ENCODE measurements at regions not wholly inside any gene's neighbourhood (a gene's known extent, or its start where the extent isn't known, plus 50 kb on each side); places are given as distances from the start of the nearest gene placed in this dataset.

DNA sequence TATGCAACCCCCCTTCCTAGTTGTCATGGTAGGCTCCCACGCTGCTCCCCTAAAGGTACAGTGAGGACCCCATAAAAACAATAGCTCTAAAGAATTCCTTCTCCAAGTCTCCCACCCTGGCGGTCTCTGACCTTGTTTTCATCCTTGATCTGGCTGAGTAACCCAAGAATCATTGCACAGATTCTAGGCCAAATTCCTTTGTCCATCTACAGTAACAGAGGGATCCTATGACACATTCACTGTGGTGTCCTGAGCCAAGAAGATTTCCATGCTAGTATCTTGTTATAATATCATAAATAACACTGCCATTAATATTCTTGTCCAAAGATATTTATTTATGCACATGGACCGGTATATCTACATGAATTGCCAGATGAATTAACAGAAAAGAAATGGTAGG, 240.2 kb downstream of the CYP26B1 start:
- H3K4me3 ChIP-seq, result no peak overlapping the region
- H3K4me2 ChIP-seq, result no peak overlapping the region
- H3K9me3 ChIP-seq (ENCODE audit: low read depth), result no peaks in the 10 kb centered on the region
- no peaks in the 10 kb centered on the region for H3K79me2 ChIP-seq (ENCODE audit: low read depth)
- Mint-ChIP-seq H3K27ac (no peak overlapping the region), H3K4me3 (no peak overlapping the region), H3K36me3 (no peaks in the 10 kb centered on the region), H3K4me1 (no peaks in the 10 kb centered on the region), H3K27me3 (ENCODE audit: insufficient read depth, low read depth) (peaks cover 4% of the 10 kb centered on the region), H3K9me3 (peaks cover 11% of the 10 kb centered on the region)
- H4K20me1 ChIP-seq (ENCODE audit: low read depth), result no peaks in the 10 kb centered on the region
- no peak overlapping the region for H3K9ac ChIP-seq
- peaks cover 15% of the 10 kb centered on the region for H3K27me3 ChIP-seq
- H3K27ac ChIP-seq, result no peak overlapping the region
- no peak for DNase-seq (ENCODE audit: low spot score)
- no peaks in the 10 kb centered on the region for H3F3A ChIP-seq (ENCODE audit: low read depth)
- TF ChIP-seq EZH2phosphoT487 (IDR thresholded peaks at IDR 0.05), result no peak
- TF ChIP-seq, protein P1, sequence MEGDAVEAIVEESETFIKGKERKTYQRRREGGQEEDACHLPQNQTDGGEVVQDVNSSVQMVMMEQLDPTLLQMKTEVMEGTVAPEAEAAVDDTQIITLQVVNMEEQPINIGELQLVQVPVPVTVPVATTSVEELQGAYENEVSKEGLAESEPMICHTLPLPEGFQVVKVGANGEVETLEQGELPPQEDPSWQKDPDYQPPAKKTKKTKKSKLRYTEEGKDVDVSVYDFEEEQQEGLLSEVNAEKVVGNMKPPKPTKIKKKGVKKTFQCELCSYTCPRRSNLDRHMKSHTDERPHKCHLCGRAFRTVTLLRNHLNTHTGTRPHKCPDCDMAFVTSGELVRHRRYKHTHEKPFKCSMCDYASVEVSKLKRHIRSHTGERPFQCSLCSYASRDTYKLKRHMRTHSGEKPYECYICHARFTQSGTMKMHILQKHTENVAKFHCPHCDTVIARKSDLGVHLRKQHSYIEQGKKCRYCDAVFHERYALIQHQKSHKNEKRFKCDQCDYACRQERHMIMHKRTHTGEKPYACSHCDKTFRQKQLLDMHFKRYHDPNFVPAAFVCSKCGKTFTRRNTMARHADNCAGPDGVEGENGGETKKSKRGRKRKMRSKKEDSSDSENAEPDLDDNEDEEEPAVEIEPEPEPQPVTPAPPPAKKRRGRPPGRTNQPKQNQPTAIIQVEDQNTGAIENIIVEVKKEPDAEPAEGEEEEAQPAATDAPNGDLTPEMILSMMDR (IDR thresholded peaks at IDR 0.05), result no peak
- H2AFZ ChIP-seq (replicated peaks), result no peak overlapping the region
- no peaks in the 10 kb centered on the region for H3K36me3 ChIP-seq
- H3K4me1 ChIP-seq, result no peaks in the 10 kb centered on the region

DNA sequence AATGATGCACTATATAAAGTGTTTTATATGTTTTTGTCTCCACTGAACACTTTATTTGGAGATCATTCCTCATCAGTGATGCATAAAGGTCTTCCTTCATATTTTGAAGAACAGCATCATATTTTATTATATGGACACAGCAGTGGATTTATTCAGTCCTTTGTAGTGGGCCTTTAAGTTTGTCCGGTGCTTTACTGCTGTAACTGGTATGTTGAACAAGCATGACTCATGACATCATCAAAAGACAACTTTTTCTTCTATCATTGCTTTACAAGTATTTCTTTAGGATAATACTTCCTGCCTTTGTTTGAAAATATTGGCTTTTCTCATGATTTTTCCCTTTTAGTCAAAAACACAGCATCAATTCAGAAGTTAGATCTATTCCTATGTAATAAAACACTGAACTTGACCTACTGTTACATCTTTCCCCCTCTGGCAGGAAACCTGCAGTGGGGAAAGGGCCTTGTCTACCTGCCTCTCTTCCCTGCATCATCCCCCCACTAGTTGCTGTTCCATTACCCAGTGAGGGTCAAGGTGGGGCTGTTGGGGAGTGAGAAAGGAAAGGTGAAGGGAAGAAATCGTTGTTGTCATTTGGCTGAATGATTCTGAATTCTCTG, 241.2 kb downstream of the CYP26B1 start:
- Mint-ChIP-seq H3K4me3 (no peak overlapping the region), H3K9me3 (peaks cover 11% of the 10 kb centered on the region), H3K27me3 (ENCODE audit: insufficient read depth, low read depth) (peaks cover 4% of the 10 kb centered on the region), H3K27ac (no peak overlapping the region), H3K36me3 (no peaks in the 10 kb centered on the region), H3K4me1 (no peaks in the 10 kb centered on the region)
- no peak overlapping the region for H2AFZ ChIP-seq (replicated peaks)
- H3K27ac ChIP-seq, result no peak overlapping the region
- no peaks in the 10 kb centered on the region for H3K36me3 ChIP-seq
- H3F3A ChIP-seq (ENCODE audit: low read depth), result no peaks in the 10 kb centered on the region
- H3K9me3 ChIP-seq (ENCODE audit: low read depth), result no peaks in the 10 kb centered on the region
- TF ChIP-seq EZH2phosphoT487 (IDR thresholded peaks at IDR 0.05) (no peak), EZH2 (IDR thresholded peaks at IDR 0.05) (no peak)
- TF ChIP-seq, protein P1 (IDR thresholded peaks at IDR 0.05), result no peak
- no peak overlapping the region for H3K9ac ChIP-seq
- no peak overlapping the region for H3K4me2 ChIP-seq
- peaks cover 15% of the 10 kb centered on the region for H3K27me3 ChIP-seq
- no peak overlapping the region for H3K4me3 ChIP-seq
- no peaks in the 10 kb centered on the region for H3K79me2 ChIP-seq (ENCODE audit: low read depth)
- no peaks in the 10 kb centered on the region for H4K20me1 ChIP-seq (ENCODE audit: low read depth)
- no peaks in the 10 kb centered on the region for H3K4me1 ChIP-seq
- DNase-seq (ENCODE audit: low spot score), result no peak

DNA sequence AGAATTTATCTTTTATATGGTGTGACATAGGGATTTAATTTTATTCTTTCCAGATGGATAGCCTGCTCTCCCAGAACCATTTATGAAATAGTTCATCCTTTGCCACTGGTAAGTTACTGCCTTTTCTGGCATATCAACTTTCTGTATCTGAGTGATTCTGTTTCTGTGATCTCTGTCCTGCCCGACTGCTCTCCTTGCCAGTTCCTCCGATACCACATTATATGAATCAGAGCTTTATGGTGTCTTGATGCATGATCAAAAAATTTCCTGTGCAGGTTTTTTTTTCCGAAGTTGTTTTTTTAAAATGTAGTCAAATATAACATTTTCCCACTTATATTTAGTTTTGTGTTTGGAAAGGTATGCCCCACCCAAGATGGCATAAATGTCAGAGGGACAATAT, 242.5 kb downstream of the CYP26B1 start:
- DNase-seq (ENCODE audit: low spot score), result no peak
- no peak overlapping the region for H3K27ac ChIP-seq
- no peak overlapping the region for H3K4me3 ChIP-seq
- no peaks in the 10 kb centered on the region for H3K4me1 ChIP-seq
- H4K20me1 ChIP-seq (ENCODE audit: low read depth), result no peaks in the 10 kb centered on the region
- H3F3A ChIP-seq (ENCODE audit: low read depth), result no peaks in the 10 kb centered on the region
- peaks cover 15% of the 10 kb centered on the region for H3K27me3 ChIP-seq
- Mint-ChIP-seq H3K27ac (no peak overlapping the region), H3K4me1 (no peaks in the 10 kb centered on the region), H3K9me3 (peaks cover 9% of the 10 kb centered on the region), H3K27me3 (ENCODE audit: insufficient read depth, low read depth) (peaks cover 6% of the 10 kb centered on the region), H3K36me3 (no peaks in the 10 kb centered on the region), H3K4me3 (no peak overlapping the region)
- no peak overlapping the region for H2AFZ ChIP-seq (replicated peaks)
- H3K9ac ChIP-seq, result no peak overlapping the region
- H3K4me2 ChIP-seq, result no peak overlapping the region
- no peaks in the 10 kb centered on the region for H3K9me3 ChIP-seq (ENCODE audit: low read depth)
- no peaks in the 10 kb centered on the region for H3K36me3 ChIP-seq
- no peaks in the 10 kb centered on the region for H3K79me2 ChIP-seq (ENCODE audit: low read depth)
- no peak for TF ChIP-seq EZH2phosphoT487 (IDR thresholded peaks at IDR 0.05)
- no peak for TF ChIP-seq EZH2 (IDR thresholded peaks at IDR 0.05)
- TF ChIP-seq, protein P1 (IDR thresholded peaks at IDR 0.05), result no peak

Data from neural progenitor cell (in vitro differentiated cells).